ENCODE measurements at regions not wholly inside any gene's neighbourhood (a gene's known extent, or its start where the extent isn't known, plus 50 kb on each side); places are given as distances from the start of the nearest gene placed in this dataset.
A peak's percentile ranks its signal among the peaks of the same experiment; 100 is the strongest.

GRCh38 chr5:2658447-2658846 is 93.0 kb downstream of the IRX2 start:
- DNase-seq (ENCODE audit: low spot score): no peak

DNA sequence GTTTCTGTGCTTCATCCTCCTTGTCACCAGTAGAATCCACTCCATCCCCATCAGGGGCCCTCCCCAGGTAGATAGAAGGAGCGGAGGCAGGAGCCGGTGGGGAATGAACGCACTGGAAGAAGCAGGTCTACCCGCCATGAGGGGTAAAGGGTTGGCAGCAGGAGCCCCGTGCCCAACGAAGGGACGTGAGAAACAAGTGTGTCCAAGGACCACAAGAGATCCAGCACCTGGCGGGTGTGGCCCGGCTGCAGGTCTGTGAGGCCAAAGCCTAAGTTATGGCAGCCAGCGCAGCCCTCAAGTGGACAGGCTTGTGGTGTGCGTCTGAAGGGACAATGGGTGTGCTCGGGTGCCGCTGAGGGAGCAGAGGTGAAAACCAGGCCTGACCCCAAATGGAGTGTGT is 94.3 kb downstream of the IRX2 start:
- no peak for DNase-seq (ENCODE audit: low spot score)

DNA sequence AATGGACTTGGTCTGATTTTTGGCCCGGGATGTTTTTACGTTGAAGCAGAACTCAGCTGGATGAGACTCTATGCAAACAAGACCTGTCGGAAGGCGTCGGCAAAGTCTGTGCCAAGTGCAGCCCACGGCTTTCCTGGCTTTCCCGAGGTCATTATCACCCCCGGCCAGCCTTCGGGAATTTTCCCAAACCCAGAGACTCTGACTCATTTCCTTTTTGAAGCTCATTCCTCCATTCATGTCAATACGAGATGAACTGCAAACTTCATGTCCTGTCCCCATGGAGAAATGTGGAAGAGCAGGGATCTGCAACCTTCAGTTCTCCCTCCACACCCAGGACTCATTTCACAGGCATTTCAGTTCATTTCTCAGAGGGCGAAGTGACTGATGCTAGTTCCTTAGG is 95.3 kb downstream of the IRX2 start:
- DNase-seq (ENCODE audit: low spot score): no peak

GRCh38 chr5:2653991-2654390 is 97.5 kb downstream of the IRX2 start:
- no peak for DNase-seq (ENCODE audit: low spot score)

DNA sequence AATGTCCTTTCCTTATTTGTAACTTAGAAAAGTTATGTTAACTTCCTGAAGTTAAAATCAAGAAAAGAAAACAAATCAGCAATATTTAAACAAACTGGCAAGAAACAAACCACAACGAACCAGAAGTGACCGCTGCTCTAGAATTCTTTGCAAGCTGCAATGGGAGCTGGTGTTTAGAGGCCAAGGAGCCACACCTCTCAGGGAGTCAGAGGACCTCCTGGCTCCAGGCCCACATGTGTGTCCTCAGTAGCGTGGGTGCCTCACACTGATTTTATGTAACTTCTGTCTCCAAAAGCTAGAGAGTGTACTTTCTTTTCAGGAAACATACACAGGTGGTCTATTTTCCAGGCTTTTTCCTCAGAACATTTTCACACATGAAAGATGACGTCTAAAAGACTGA is 100.4 kb downstream of the IRX2 start:
- no peak for DNase-seq (ENCODE audit: low spot score)

DNA sequence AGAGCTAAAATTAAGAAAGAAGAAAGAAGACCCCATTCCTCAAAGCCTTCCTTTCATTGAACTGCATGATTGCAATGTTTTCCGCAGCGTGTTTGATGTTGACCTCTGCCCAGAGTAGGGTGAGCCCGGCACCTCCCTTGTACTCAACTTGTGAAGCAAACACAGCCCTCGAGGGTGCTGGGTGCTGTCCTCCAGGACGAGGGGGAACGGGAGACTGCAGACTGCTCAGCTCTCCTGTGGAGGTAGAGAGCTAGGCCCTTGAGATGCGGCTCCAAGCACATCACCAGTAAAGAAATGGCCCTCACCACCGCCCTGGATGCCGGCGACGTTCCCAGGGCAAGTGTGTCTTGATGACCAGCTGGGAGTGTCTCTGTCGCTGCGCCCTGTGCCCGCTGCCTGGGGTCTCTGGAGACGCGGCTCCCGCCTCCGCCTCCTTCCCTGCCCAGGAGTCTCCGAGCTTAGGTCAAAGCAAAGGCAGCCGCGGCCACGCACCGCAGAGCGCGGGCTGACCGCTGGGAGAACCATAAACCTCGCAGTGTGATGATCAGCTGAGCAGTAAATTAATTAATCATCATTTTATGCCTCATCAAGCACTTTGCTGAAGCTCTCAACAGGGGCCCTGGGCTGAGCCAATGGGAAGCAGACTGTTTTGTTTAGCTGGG is 108.7 kb downstream of the IRX2 start:
- no peak for DNase-seq (ENCODE audit: low spot score)

- no peak for DNase-seq (ENCODE audit: low spot score)
Observed at GRCh38 chr5:2640717-2641116, 110.8 kb downstream of the IRX2 start.

GRCh38 chr5:2639425-2639824 is 112.1 kb downstream of the IRX2 start:
- no peak for DNase-seq (ENCODE audit: low spot score)

DNA sequence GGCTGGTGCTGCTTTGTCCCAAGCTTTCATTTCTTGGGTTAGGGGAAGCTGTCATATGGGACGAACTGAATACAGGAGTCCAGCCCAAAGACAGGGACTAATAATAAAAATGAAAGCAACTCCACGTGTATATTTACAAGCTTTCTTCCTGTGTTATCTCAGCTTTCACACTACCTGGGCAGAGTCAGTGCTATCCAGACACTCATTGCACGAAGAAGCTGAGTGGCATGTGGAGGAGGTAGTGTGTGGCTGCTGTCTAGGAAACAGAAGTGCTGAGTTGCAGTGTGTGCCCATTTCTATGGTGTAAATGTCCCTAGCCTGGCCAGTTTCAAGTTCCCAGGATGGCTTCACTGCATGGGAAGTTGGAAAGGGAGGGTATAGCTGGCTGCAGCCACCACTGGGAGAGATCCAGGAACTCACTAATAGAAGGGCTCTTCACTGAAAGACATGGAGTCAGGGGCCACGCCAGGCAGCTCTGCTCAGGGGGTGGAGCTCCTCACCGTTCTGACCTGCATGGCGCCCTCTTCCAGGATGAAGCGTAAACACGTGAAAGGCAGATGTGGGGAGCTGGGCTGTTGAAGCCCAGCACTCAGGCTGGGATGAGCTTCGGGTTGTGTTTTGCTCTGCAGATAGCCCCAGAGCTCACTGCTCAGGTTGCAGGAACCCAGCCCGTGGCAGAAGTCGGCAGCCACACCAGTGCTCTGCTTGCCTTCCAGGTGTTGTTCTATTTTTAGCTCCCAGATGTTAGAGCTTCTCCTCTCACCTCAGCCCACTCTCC is 116.9 kb downstream of the IRX2 start:
- no peak for DNase-seq (ENCODE audit: low spot score)

GRCh38 chr5:2633992-2634391 is 117.5 kb downstream of the IRX2 start:
- DNase-seq (ENCODE audit: low spot score): peak; percentile 29

DNA sequence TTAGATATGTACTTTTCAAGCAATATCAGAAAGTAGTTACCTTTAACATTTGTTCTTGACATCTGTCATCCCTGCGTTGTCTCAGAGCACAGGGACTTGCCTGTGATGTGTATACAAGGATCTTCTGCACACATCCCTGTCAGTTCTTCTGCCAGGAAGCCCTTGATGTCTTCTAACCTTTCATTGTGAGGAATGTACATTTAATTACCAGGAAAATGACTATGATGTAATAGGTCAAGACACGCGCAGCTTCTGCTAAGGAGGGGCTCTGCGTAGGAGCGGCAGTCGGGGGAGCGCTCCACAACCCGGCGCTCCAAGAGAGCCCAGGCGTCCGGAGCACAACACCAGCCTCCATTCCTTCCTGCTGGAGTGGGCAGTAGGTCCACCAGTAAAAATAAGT is 119.7 kb downstream of the IRX2 start:
- DNase-seq (ENCODE audit: low spot score): no peak

- no peak for DNase-seq (ENCODE audit: low spot score)
Observed at GRCh38 chr5:2629045-2629444, 122.4 kb downstream of the IRX2 start.

- DNase-seq (ENCODE audit: low spot score): no peak
Observed at GRCh38 chr5:2627867-2628266, 123.6 kb downstream of the IRX2 start.

GRCh38 chr5:2626572-2626971 is 124.9 kb downstream of the IRX2 start:
- DNase-seq (ENCODE audit: low spot score): no peak

DNA sequence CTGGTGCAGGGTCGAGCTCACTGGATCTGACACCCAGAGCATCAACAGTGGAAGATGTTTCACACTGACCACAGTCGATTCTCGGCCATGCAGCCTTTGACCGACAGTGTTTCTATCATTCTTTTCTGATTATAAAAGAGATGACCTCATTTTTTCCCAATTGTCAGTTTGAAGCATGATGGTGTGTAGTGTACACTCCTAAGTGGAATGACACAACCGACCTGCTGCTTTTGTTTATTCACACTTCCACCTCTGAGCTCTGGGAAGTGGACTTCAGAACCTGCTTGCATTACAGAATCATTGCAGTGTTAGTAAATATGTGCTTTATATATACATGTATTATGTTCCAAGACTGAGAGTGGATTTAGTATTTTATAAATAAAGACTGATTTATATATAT is 128.6 kb downstream of the IRX2 start:
- no peak for DNase-seq (ENCODE audit: low spot score)

DNA sequence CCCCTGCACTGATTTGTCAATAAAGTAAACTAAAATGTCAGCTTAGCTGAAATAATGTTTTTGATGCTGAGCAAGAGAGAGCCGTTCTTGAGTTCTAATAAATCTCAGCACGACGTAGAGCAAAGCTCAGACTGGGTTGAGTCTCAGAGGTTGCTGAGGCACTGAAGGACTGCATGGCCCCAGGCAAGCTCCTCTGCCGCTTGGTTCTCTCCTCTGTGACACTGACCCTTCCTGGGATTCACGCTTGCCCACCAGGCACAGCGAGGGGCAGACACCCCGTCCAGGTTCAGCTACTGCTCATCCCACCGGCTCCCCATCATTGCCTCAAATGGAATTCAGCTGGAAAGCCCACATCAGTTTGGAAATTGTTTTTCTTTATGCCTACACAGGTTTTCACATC is 129.8 kb downstream of the IRX2 start:
- no peak for DNase-seq (ENCODE audit: low spot score)

GRCh38 chr5:2619216-2619615 is 132.3 kb downstream of the IRX2 start:
- DNase-seq (ENCODE audit: low spot score): no peak

DNA sequence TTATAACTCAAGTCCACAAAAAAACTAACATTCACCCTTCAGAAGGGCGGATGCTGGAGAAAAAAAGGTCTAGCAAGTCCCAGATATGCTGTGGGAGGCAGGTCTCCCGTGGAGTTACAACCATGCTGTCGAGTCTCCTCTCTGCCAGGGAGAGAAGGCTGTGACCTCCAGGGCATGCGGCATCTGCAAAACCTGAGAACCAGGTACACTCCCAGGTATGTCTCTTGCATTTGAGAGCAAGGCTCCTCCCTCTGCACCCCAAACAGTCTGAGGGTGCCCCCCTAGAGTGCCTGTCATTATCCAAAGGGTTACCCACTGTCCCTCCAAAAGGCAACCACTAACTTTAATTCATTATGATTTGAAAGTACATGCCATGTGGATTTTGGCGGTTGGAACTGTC is 134.0 kb downstream of the IRX2 start:
- no peak for DNase-seq (ENCODE audit: low spot score)

DNA sequence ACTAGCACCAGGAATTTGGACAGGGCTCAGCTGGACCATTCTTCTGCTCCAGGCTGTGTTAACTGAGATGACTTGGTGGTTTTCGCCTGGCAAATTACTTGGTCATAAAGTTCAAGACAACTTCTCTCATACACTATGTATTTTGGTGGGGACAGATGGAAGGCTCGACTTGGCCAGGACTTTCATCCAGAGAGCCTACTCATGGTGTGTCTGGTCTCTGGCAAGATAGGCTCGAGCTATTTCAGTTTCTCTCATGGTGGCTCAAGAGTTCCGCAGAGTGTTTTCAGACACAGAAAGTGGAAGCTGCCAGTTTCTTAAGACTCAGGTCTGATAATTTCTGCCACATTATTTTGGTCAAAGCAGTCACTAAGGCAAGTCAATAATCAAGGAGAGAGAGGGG is 135.6 kb downstream of the IRX2 start:
- DNase-seq (ENCODE audit: low spot score): no peak

DNA sequence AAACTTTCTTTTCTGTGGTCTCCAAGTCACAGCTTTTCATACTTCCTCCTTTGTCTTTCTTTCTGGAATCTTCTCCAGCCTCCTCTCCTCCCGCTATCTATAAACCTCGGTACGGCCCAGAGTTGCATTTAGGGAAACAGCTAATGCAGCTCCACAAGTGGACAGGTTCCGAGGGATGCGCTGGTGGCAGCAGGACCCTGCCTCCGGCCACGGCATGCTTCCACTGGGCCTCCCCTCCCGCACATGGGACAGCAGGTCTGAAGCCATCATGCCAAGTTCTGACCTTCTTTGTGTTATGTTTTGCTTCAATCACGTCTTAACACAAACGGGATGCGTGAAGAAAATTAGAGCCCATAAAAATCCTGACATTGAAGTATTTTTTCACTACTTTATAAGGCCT is 136.9 kb downstream of the IRX2 start:
- DNase-seq (ENCODE audit: low spot score): no peak

DNA sequence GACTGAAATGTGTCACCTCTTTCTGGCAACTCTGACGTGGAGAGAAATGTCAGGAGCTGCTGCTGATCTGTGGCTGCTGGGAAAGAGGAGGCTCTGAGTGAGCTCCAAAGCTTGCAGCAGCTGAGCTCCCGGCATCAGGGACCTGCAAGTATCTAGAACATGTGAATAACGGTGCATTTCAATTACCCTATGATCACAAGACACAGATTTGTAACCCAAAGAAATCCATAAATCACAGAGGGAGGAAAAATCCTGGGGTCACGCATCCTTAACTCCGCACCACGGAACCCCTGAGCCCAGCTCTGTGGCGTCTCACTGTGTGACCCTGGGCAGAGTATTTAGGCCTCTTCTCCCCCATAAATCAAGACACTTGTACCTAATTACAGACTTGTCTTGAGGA is 139.8 kb downstream of the IRX2 start:
- DNase-seq (ENCODE audit: low spot score): no peak

GRCh38 chr5:2610986-2611385 is 140.5 kb downstream of the IRX2 start:
- no peak for DNase-seq (ENCODE audit: low spot score)

- no peak for DNase-seq (ENCODE audit: low spot score)
Observed at GRCh38 chr5:2608391-2608790, 143.1 kb downstream of the IRX2 start.

- DNase-seq (ENCODE audit: low spot score): no peak
Observed at GRCh38 chr5:2607598-2607997, 143.9 kb downstream of the IRX2 start.

Measured in pons (tissue), 1 donor.